Right lobe of liver (tissue), 4 donors: ENCODE measurements at regions not wholly inside any gene's neighbourhood (a gene's known extent, or its start where the extent isn't known, plus 50 kb on each side); places are given as distances from the start of the nearest gene placed in this dataset.

ENCODE experiments used
- CTCF ChIP-seq, 4 donors: fragments of 200-600 bp in 3 of 4; fragments of 450-650 bp in 1 of 4; IDR thresholded peaks; one replicate each; pipeline versions ENCODE4 v1.5.1 to v1.8.0; 2016 to 2022; ENCODE audit warnings: antibody characterized with exemption in 4 of 4, mild to moderate bottlenecking in 2 of 4
- POLR2A ChIP-seq: fragments of 450-650 bp; IDR thresholded peaks from one replicate; pipeline ENCODE4 v1.6.1; 2017; ENCODE audit warnings: antibody characterized with exemption, mild to moderate bottlenecking
- donor health status: DM: no; HTN: no; CAD: no.
- donor health status: DM: no; HTN: no; CAD: no.
- donor health status: DM: no; HTN: yes; CAD: no.

DNA sequence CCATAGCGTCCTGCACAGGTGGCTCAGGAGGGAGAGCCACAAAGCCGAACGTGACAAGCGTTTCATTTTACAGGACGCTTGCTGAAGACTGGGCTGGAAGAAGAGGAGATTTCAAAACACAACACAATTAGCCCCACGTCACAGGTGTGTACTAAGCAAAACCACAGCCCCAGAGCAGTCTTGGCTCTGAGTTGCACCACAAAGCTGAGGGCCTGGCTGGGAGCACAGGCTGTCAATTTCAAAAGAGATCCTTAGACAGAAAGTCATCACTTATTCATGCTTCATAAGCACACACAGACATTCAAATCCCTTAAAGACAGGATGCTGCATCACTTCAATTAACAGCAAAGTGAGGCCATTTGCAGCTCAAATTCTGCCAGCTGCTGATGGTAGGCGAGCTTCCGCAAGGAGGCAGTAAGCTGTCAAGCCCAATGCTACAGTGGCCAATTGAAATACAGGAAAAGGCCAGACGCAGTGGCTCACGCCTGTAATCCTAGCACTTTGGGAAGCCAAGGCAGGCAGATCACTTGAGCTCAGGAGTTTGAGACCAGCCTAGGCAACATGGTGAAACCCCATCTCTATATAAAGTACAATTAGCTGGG, 79.6 kb downstream of the SKA1 start:
- TF ChIP-seq CTCF (IDR thresholded peaks at IDR 0.05) (no peak), POLR2A (no peak)
